HCT116 (cell line): ENCODE measurements at regions not wholly inside any gene's neighbourhood (a gene's known extent, or its start where the extent isn't known, plus 50 kb on each side); places are given as distances from the start of the nearest gene placed in this dataset.

Experiments
- ATAC-seq: fragments of 200-7000 bp; cut with Tn5 transposase; 2 replicates; pipeline ENCODE4 v1.9.1; 2020; ENCODE audit warnings: mild to moderate bottlenecking, moderate library complexity
- BruUV-seq: library from RNA; stranded (reverse); fragments of 400-500 nt; replicated peaks from 2 replicates; lab custom pipeline; 2021; lab: Mats Ljungman, UMichigan
- CTCF ChIA-PET: fragments of 300-600 bp; sonication (Branson Sonifier 250); formaldehyde crosslinking; loops from one replicate; lab custom pipeline; 2021; ENCODE audit warnings: antibody characterized with exemption; lab: Charles Lee
- POLR2A ChIA-PET: fragments of 300-600, 350-600 bp; sonication (Branson Sonifier 250); formaldehyde crosslinking; loops from one replicate; lab custom pipeline; 2021; ENCODE audit warnings: antibody characterized with exemption; lab: Charles Lee
- RAD21 ChIA-PET, 2 experiments: fragments of 300-600 bp; sonication (Branson Sonifier 250); formaldehyde crosslinking; loops; one replicate each; lab custom pipeline; 2023; ENCODE audit warnings: low total read pairs in 2 of 2; ENCODE audit not compliant: uncharacterized antibody in 2 of 2, unreplicated experiment in 2 of 2, low non-redundant PET in 1 of 2; lab: Charles Lee
- DNase-seq: peaks from one replicate; pipeline ENCODE4 v3.0.0-alpha.2; 2010; ENCODE audit warnings: low read depth, low spot score
- H2AFZ ChIP-seq: fragments of 200-600 bp; shearing (Covaris generic), sonication (generic); 2 replicates; pipeline ENCODE4 v1.6.1; 2017; ENCODE audit warnings: low read depth, mixed run types, mixed read lengths, antibody characterized with exemption, low read length; ENCODE audit not compliant: poor library complexity, severe bottlenecking
- H3K27ac ChIP-seq: 2 replicates; pipeline ENCODE4 v1.5.1; 2012; ENCODE audit warnings: low read depth, low read length
- H3K27me3 ChIP-seq: fragments of 200-600 bp; sonication (generic); 2 replicates; pipeline ENCODE4 v1.6.1; 2016; ENCODE audit warnings: mixed run types, low read length, mixed read lengths; ENCODE audit not compliant: insufficient read depth
- H3K36me3 ChIP-seq, 2 experiments: fragments of 200-500 bp in 1 of 2; fragments of 200-600 bp in 1 of 2; sonication (Bioruptor generic) in 1 of 2; sonication (generic) in 1 of 2; 2 replicates each; pipeline versions ENCODE4 v1.5.1 to v1.6.1; 2014 to 2016; ENCODE audit warnings: low read length in 2 of 2, inconsistent platforms in 1 of 2, mixed read lengths in 1 of 2, mixed run types in 1 of 2; ENCODE audit not compliant: insufficient read depth in 2 of 2, control insufficient read depth in 1 of 2
- H3K4me1 ChIP-seq, 2 experiments: fragments of 200-600 bp in 1 of 2; sonication (generic) in 1 of 2; 2 replicates each; pipeline versions ENCODE4 v1.5.1 to v1.6.1; 2012 to 2017; ENCODE audit warnings: low read length in 2 of 2, inconsistent platforms in 1 of 2, mild to moderate bottlenecking in 1 of 2, mixed read lengths in 1 of 2, mixed run types in 1 of 2, moderate library complexity in 1 of 2; ENCODE audit not compliant: insufficient read depth in 2 of 2, control insufficient read depth in 1 of 2
- H3K4me2 ChIP-seq: fragments of 200-600 bp; sonication (generic); 2 replicates; pipeline ENCODE4 v1.6.1; 2017; ENCODE audit warnings: mixed run types, low read length, mixed read lengths
- H3K4me3 ChIP-seq, 2 experiments: fragments of 200-600 bp in 1 of 2; sonication (generic) in 1 of 2; replicated peaks in 1 of 2; 2 replicates each; pipeline ENCODE4 v1.5.1; 2011 to 2016; ENCODE audit warnings: low read length in 2 of 2, control low read depth in 1 of 2, low read depth in 1 of 2, mild to moderate bottlenecking in 1 of 2, mixed read lengths in 1 of 2, mixed run types in 1 of 2
- H3K79me2 ChIP-seq: fragments of 200-600 bp; sonication (generic); 2 replicates; pipeline ENCODE4 v1.6.1; 2017; ENCODE audit warnings: mild to moderate bottlenecking, mixed run types, low read length, moderate library complexity, mixed read lengths; ENCODE audit not compliant: insufficient read depth
- H3K9ac ChIP-seq: fragments of 200-600 bp; sonication (generic); 2 replicates; pipeline ENCODE4 v1.6.1; 2016; ENCODE audit warnings: low read length, mixed read lengths
- H3K9me2 ChIP-seq: fragments of 200-600 bp; sonication (generic), shearing (Covaris generic); 2 replicates; pipeline ENCODE4 v1.6.1; 2017; ENCODE audit warnings: mixed run types, mild to moderate bottlenecking, moderate library complexity; ENCODE audit not compliant: insufficient read depth
- H3K9me3 ChIP-seq, 2 experiments: fragments of 200-500 bp in 1 of 2; fragments of 200-600 bp in 1 of 2; sonication (Bioruptor generic) in 1 of 2; sonication (generic) in 1 of 2; 2 replicates each; pipeline ENCODE4 v1.6.1; 2014 to 2017; ENCODE audit warnings: low read length in 2 of 2, mixed read lengths in 2 of 2, inconsistent platforms in 1 of 2, low read depth in 1 of 2, mild to moderate bottlenecking in 1 of 2, mixed run types in 1 of 2, moderate library complexity in 1 of 2; ENCODE audit not compliant: control insufficient read depth in 1 of 2, insufficient read depth in 1 of 2
- H4K20me1 ChIP-seq: fragments of 200-600 bp; sonication (generic), shearing (Covaris generic); 2 replicates; pipeline ENCODE4 v1.6.1; 2017; ENCODE audit warnings: mixed run types, mild to moderate bottlenecking, moderate library complexity; ENCODE audit not compliant: insufficient read depth
- CBX3 ChIP-seq: IDR thresholded peaks from 2 replicates; pipeline ENCODE4 v1.6.1; 2012; ENCODE audit warnings: low read depth
- CEBPB ChIP-seq: IDR thresholded peaks from 2 replicates; pipeline ENCODE4 v1.6.1; 2012; ENCODE audit warnings: low read depth
- CTCF ChIP-seq, 3 experiments: fragments of 200-600 bp in 1 of 3; sonication (generic) in 1 of 3; IDR thresholded peaks in 2 of 3; conservative IDR thresholded peaks in 1 of 3; 2 replicates each; pipeline ENCODE4 v1.5.1; 2012 to 2017; ENCODE audit warnings: low read depth in 2 of 3, low read length in 2 of 3, antibody characterized with exemption in 1 of 3, borderline replicate concordance in 1 of 3, control low read depth in 1 of 3, mild to moderate bottlenecking in 1 of 3, mixed read lengths in 1 of 3, mixed run types in 1 of 3, moderate library complexity in 1 of 3; ENCODE audit not compliant: insufficient read depth in 1 of 3
- FOSL1 ChIP-seq: IDR thresholded peaks from 2 replicates; pipeline ENCODE4 v1.6.1; 2012; ENCODE audit warnings: low read depth
- RAD21 ChIP-seq: IDR thresholded peaks from 2 replicates; pipeline ENCODE4 v1.6.1; 2012; ENCODE audit warnings: low read depth, mild to moderate bottlenecking
- ZBTB33 ChIP-seq: IDR thresholded peaks from 2 replicates; pipeline ENCODE4 v1.6.1; 2011; ENCODE audit warnings: mild to moderate bottlenecking, low read length, moderate library complexity; ENCODE audit not compliant: insufficient replicate concordance; ENCODE audit errors: extremely low read depth
- ZFX ChIP-seq: fragments of 450-650 bp; IDR thresholded peaks from 2 replicates; pipeline ENCODE4 v1.6.1; 2017
- ZNF274 ChIP-seq: fragments of 200-500 bp; sonication (Bioruptor generic); IDR thresholded peaks from 2 replicates; pipeline ENCODE4 v1.6.1; 2014; ENCODE audit warnings: mild to moderate bottlenecking, low read depth, low read length, inconsistent platforms
- intact Hi-C: fragments of 100-400 bp; cut with micrococcal nuclease; formaldehyde crosslinking; loops from 2 replicates; pipeline ENCODE4 v1.10.0; 2022
- TF ChIP-seq, protein P1 (sequence below): IDR thresholded peaks from 2 replicates; pipeline ENCODE4 v1.6.1; 2012

DNA sequence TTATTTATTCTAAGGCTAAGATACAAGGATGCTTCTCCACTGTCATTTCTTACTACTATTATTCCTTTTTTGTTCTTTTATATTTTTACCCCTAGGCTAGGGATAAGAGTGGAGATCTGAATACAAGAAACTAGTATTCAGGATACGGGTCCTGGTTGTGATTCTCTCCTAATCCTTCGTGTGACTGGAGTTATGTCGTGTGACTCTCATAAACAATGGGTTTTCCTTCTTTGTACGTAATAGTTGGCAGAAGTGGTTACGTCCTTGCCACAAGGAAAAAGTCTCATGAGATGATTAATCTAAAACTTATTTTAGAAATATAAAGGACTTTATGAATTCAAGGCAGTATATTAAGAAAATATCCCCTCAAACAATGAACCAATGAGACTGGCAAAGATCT, 497.2 kb upstream of the FAM241A start:
- TF ChIP-seq ZFX = no peak

GRCh38 chr4:111649308-111649707, 495.9 kb upstream of the FAM241A start:
- no peaks in the 10 kb centered on the region for H3K9me2 ChIP-seq
- no peaks in the 10 kb centered on the region for H3K27me3 ChIP-seq
- BruUV-seq = no TSS peak
- H3K4me1 ChIP-seq = no peaks in the 10 kb centered on the region
- POLR2A ChIA-PET = no interaction called here
- TF ChIP-seq CTCF (IDR thresholded peaks at IDR 0.05 in 2 of 3, conservative IDR thresholded peaks at IDR 0.05 in 1 of 3; ENCODE audit: borderline replicate concordance in 1 of 3, insufficient read depth in 1 of 3, low read depth in 2 of 3, low read length in 2 of 3) (no peak), ZNF274 (no peak), FOSL1 (no peak), CEBPB (no peak), ZBTB33 (no peak), CBX3 (no peak), RAD21 (no peak)
- TF ChIP-seq, protein P1, sequence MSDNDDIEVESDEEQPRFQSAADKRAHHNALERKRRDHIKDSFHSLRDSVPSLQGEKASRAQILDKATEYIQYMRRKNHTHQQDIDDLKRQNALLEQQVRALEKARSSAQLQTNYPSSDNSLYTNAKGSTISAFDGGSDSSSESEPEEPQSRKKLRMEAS = no peak
- no peak for DNase-seq
- RAD21 ChIA-PET = no interaction called here
- intact Hi-C loops = no loop called here
- H3K36me3 ChIP-seq = no peaks in the 10 kb centered on the region
- H3K27ac ChIP-seq = no peak overlapping the region
- no peaks in the 10 kb centered on the region for H4K20me1 ChIP-seq
- no peak for ATAC-seq
- no peaks in the 10 kb centered on the region for H3K79me2 ChIP-seq
- H3K4me2 ChIP-seq = no peak overlapping the region
- H3K9me3 ChIP-seq = no peaks in the 10 kb centered on the region
- no peak overlapping the region for H3K9ac ChIP-seq
- H3K4me3 ChIP-seq = no peak overlapping the region
- CTCF ChIA-PET = interaction anchor here (1.1 kb wide), 1 partner anchor 205 kb away, joined by 5 read pairs; no protein-coding TSS in a partner anchor
- H2AFZ ChIP-seq = no peak overlapping the region

More for the DNA sequence above, 497.2 kb upstream of the FAM241A start:
- Histone ChIP-seq H3K36me3 (no peaks in the 10 kb centered on the region), H3K4me1 (no peaks in the 10 kb centered on the region), H2AFZ (no peak overlapping the region), H3K27ac (no peak overlapping the region), H4K20me1 (no peaks in the 10 kb centered on the region; the same call in 1 of the 2 replicates), H3K4me2 (no peak overlapping the region), H3K27me3 (no peaks in the 10 kb centered on the region), H3K9ac (no peak overlapping the region), H3K79me2 (no peaks in the 10 kb centered on the region), H3K9me2 (no peaks in the 10 kb centered on the region), H3K4me3 (no peak overlapping the region), H3K9me3 (no peaks in the 10 kb centered on the region)
- ATAC-seq (no peak), DNase-seq (no peak)
- BruUV-seq = no TSS peak
- ChIA-PET POLR2A (no interaction called here), CTCF (interaction anchor here (1.1 kb wide), 1 partner anchor 207 kb away, joined by 5 read pairs; no protein-coding TSS in a partner anchor), RAD21 (no interaction called here)
- intact Hi-C loops = no loop called here
